Hepatocyte (in vitro differentiated cells): ENCODE measurements at regions not wholly inside any gene's neighbourhood (a gene's known extent, or its start where the extent isn't known, plus 50 kb on each side); places are given as distances from the start of the nearest gene placed in this dataset.

Experiments used
- EZH2 ChIP-seq: fragments of 200-600 bp; sonication (generic); IDR thresholded peaks from 2 replicates; pipeline ENCODE4 v1.6.1; 2016; ENCODE audit warnings: antibody characterized with exemption, mild to moderate bottlenecking, borderline replicate concordance
- EZH2phosphoT487 ChIP-seq: fragments of 200-600 bp; sonication (generic); IDR thresholded peaks from one replicate; pipeline ENCODE4 v1.6.1; 2018; ENCODE audit warnings: antibody characterized with exemption, mild to moderate bottlenecking, low read depth, moderate library complexity; ENCODE audit not compliant: unreplicated experiment, severe bottlenecking
- TF ChIP-seq, protein P1 (sequence below): fragments of 200-600 bp; sonication (generic); IDR thresholded peaks from 2 replicates; pipeline ENCODE4 v1.5.1; 2016; ENCODE audit warnings: antibody characterized with exemption, mild to moderate bottlenecking; ENCODE audit not compliant: poor library complexity

- TF ChIP-seq, protein P1, sequence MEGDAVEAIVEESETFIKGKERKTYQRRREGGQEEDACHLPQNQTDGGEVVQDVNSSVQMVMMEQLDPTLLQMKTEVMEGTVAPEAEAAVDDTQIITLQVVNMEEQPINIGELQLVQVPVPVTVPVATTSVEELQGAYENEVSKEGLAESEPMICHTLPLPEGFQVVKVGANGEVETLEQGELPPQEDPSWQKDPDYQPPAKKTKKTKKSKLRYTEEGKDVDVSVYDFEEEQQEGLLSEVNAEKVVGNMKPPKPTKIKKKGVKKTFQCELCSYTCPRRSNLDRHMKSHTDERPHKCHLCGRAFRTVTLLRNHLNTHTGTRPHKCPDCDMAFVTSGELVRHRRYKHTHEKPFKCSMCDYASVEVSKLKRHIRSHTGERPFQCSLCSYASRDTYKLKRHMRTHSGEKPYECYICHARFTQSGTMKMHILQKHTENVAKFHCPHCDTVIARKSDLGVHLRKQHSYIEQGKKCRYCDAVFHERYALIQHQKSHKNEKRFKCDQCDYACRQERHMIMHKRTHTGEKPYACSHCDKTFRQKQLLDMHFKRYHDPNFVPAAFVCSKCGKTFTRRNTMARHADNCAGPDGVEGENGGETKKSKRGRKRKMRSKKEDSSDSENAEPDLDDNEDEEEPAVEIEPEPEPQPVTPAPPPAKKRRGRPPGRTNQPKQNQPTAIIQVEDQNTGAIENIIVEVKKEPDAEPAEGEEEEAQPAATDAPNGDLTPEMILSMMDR, result no peak
- TF ChIP-seq EZH2 (no peak), EZH2phosphoT487 (no peak)
These were observed 131.8 kb downstream of the MREG start for GRCh38 chr2:215881582-215881981.
